GM23338 (cell line): ENCODE measurements at regions not wholly inside any gene's neighbourhood (a gene's known extent, or its start where the extent isn't known, plus 50 kb on each side); places are given as distances from the start of the nearest gene placed in this dataset.

Source experiments
- ATAC-seq: fragments of 200-7000 bp; cut with Tn5 transposase; 3 replicates; pipeline ENCODE4 v1.9.1; 2020
- DNase-seq: peaks from one replicate; pipeline ENCODE4 v3.0.0-alpha.2; 2015; ENCODE audit warnings: low spot score
- H2AFZ ChIP-seq: fragments of 200-600 bp; sonication (generic); 2 replicates; pipeline ENCODE4 v1.8.0; 2016; ENCODE audit warnings: antibody characterized with exemption, mild to moderate bottlenecking, moderate library complexity
- H3F3A ChIP-seq: fragments of 200-600 bp; sonication (generic); replicated peaks from 2 replicates; pipeline ENCODE4 v1.8.0; 2017; ENCODE audit warnings: antibody characterized with exemption, mixed run types, low read depth
- H3K27ac ChIP-seq: fragments of 200-600 bp; sonication (generic); 2 replicates; pipeline ENCODE4 v1.6.1; 2016; ENCODE audit warnings: low read depth
- H3K27me3 ChIP-seq: fragments of 200-600 bp; sonication (generic); 2 replicates; pipeline ENCODE4 v1.8.0; 2016; ENCODE audit warnings: mild to moderate bottlenecking, mixed run types, moderate library complexity; ENCODE audit not compliant: insufficient read depth
- H3K36me3 ChIP-seq: fragments of 200-600 bp; sonication (generic); 2 replicates; pipeline ENCODE4 v1.8.0; 2016; ENCODE audit warnings: mild to moderate bottlenecking; ENCODE audit not compliant: insufficient read depth
- H3K4me1 ChIP-seq: fragments of 200-600 bp; sonication (generic); 2 replicates; pipeline ENCODE4 v1.8.0; 2016; ENCODE audit warnings: mild to moderate bottlenecking, moderate library complexity; ENCODE audit not compliant: insufficient read depth
- H3K4me2 ChIP-seq: fragments of 200-600 bp; sonication (generic); 2 replicates; pipeline ENCODE4 v1.7.1; 2017; ENCODE audit warnings: mixed run types
- H3K4me3 ChIP-seq: fragments of 200-600 bp; sonication (generic); 2 replicates; pipeline ENCODE4 v1.6.1; 2016; ENCODE audit warnings: mixed run types
- H3K79me2 ChIP-seq: fragments of 200-600 bp; sonication (generic); replicated peaks from 2 replicates; pipeline ENCODE4 v1.8.0; 2017; ENCODE audit warnings: mild to moderate bottlenecking; ENCODE audit not compliant: insufficient read depth
- H3K9me2 ChIP-seq: fragments of 200-600 bp; sonication (generic); 2 replicates; pipeline ENCODE4 v1.8.0; 2017; ENCODE audit not compliant: insufficient read depth
- H4K20me1 ChIP-seq: fragments of 200-600 bp; sonication (generic); replicated peaks from 2 replicates; pipeline ENCODE4 v1.8.0; 2017; ENCODE audit warnings: mild to moderate bottlenecking; ENCODE audit not compliant: insufficient read depth
- H3K27ac Mint-ChIP-seq: 2 replicates; pipeline ENCODE4 v1.8.0; 2020; ENCODE audit warnings: inconsistent platforms, mild to moderate bottlenecking, moderate library complexity, mixed read lengths
- H3K27me3 Mint-ChIP-seq: 3 replicates; pipeline ENCODE4 v1.8.0; 2022; ENCODE audit warnings: low read depth, mild to moderate bottlenecking, moderate library complexity, mixed read lengths, inconsistent platforms; ENCODE audit not compliant: insufficient read depth, poor library complexity
- H3K36me3 Mint-ChIP-seq: 3 replicates; pipeline ENCODE4 v1.8.0; 2021; ENCODE audit warnings: low read depth, mild to moderate bottlenecking, inconsistent platforms, moderate library complexity, mixed read lengths
- H3K4me1 Mint-ChIP-seq: 3 replicates; pipeline ENCODE4 v1.8.0; 2020; ENCODE audit warnings: mild to moderate bottlenecking, inconsistent platforms, mixed read lengths
- H3K4me3 Mint-ChIP-seq: 3 replicates; pipeline ENCODE4 v1.8.0; 2021; ENCODE audit warnings: moderate library complexity, mild to moderate bottlenecking, inconsistent platforms, mixed read lengths
- H3K9me3 Mint-ChIP-seq: 3 replicates; pipeline ENCODE4 v1.8.0; 2020; ENCODE audit warnings: moderate library complexity, mild to moderate bottlenecking, inconsistent platforms, mixed read lengths
- CREB1 ChIP-seq: fragments of 250-450 bp; sonication (Bioruptor Pico); IDR thresholded peaks from 2 replicates; pipeline ENCODE4 v1.5.0; 2020; ENCODE audit warnings: low read depth, mild to moderate bottlenecking, moderate library complexity
- EZH2 ChIP-seq: fragments of 200-600 bp; sonication (generic); IDR thresholded peaks from one replicate; pipeline ENCODE4 v1.8.0; 2017; ENCODE audit warnings: antibody characterized with exemption, mild to moderate bottlenecking, low read depth; ENCODE audit not compliant: unreplicated experiment
- EZH2phosphoT487 ChIP-seq: fragments of 200-600 bp; sonication (generic); IDR thresholded peaks from one replicate; pipeline ENCODE4 v1.8.1; 2018; ENCODE audit warnings: antibody characterized with exemption; ENCODE audit not compliant: unreplicated experiment
- JUNB ChIP-seq: IDR thresholded peaks from one replicate; pipeline ENCODE4 v1.6.1; 2016; ENCODE audit warnings: antibody characterized with exemption; ENCODE audit not compliant: unreplicated experiment
- NANOG ChIP-seq: IDR thresholded peaks from 2 replicates; pipeline ENCODE4 v1.6.1; 2016; ENCODE audit warnings: antibody characterized with exemption, borderline replicate concordance
- POLR2AphosphoS5 ChIP-seq: IDR thresholded peaks from 2 replicates; pipeline ENCODE4 v1.6.1; 2016; ENCODE audit warnings: antibody characterized with exemption, low read depth
- STAT1 ChIP-seq: IDR thresholded peaks from one replicate; pipeline ENCODE4 v1.6.1; 2016; ENCODE audit warnings: antibody characterized with exemption; ENCODE audit not compliant: unreplicated experiment
- ZNF114 ChIP-seq: fragments of 250-450 bp; sonication (Bioruptor Pico); IDR thresholded peaks from 2 replicates; pipeline ENCODE4 v1.5.0; 2020; ENCODE audit warnings: mild to moderate bottlenecking, moderate library complexity
- ZNF331 ChIP-seq: fragments of 250-450 bp; sonication (Bioruptor Pico); IDR thresholded peaks from 2 replicates; pipeline ENCODE4 v1.5.0; 2020; ENCODE audit warnings: low read depth, mild to moderate bottlenecking, moderate library complexity
- TF ChIP-seq, protein P1 (sequence below): IDR thresholded peaks from 2 replicates; pipeline ENCODE4 v1.6.1; 2016; ENCODE audit warnings: antibody characterized with exemption
- TF ChIP-seq, protein P2 (sequence below), 2 experiments: fragments of 200-600 bp in 1 of 2; sonication (generic) in 1 of 2; conservative IDR thresholded peaks; 2 replicates each; pipeline versions ENCODE4 v1.5.1 to v1.6.1; 2016 to 2017; ENCODE audit warnings: antibody characterized with exemption in 2 of 2, low read depth in 2 of 2, mild to moderate bottlenecking in 2 of 2, moderate library complexity in 1 of 2
- TF ChIP-seq, protein P3 (sequence below): fragments of 250-450 bp; sonication (Bioruptor Pico); IDR thresholded peaks from 2 replicates; pipeline ENCODE4 v1.5.0; 2020; ENCODE audit warnings: mild to moderate bottlenecking, moderate library complexity
- TF ChIP-seq, protein P4 (sequence below): IDR thresholded peaks from one replicate; pipeline ENCODE4 v1.6.1; 2018; ENCODE audit warnings: antibody characterized with exemption; ENCODE audit not compliant: unreplicated experiment

DNA sequence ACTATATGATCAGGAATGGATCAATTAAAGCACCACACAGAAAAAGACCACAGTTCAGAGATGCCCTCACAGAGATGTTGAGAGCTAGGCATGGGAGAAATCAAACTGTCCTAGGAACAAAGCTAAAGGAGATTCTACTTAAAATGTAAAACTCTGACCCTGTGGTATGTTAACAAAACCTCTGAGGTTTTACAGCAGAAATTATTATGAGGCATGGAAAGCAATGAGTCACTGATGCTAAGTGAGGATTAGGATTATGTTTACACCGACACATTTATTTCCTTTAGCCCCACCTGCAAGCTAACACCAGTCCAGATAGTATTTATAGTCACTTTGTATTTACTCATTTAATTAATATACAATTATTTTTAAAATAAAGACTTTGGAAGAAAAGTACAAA is 1242.2 kb downstream of the OTOL1 start (continued):
- TF ChIP-seq, protein P1, sequence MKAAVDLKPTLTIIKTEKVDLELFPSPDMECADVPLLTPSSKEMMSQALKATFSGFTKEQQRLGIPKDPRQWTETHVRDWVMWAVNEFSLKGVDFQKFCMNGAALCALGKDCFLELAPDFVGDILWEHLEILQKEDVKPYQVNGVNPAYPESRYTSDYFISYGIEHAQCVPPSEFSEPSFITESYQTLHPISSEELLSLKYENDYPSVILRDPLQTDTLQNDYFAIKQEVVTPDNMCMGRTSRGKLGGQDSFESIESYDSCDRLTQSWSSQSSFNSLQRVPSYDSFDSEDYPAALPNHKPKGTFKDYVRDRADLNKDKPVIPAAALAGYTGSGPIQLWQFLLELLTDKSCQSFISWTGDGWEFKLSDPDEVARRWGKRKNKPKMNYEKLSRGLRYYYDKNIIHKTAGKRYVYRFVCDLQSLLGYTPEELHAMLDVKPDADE = no peak
- TF ChIP-seq ZNF331 (CRISPR knock-in tag) (no peak), JUNB (no peak), EZH2phosphoT487 (no peak), ZNF114 (CRISPR knock-in tag) (no peak), STAT1 (no peak), NANOG (no peak)
- TF ChIP-seq, protein P2, sequence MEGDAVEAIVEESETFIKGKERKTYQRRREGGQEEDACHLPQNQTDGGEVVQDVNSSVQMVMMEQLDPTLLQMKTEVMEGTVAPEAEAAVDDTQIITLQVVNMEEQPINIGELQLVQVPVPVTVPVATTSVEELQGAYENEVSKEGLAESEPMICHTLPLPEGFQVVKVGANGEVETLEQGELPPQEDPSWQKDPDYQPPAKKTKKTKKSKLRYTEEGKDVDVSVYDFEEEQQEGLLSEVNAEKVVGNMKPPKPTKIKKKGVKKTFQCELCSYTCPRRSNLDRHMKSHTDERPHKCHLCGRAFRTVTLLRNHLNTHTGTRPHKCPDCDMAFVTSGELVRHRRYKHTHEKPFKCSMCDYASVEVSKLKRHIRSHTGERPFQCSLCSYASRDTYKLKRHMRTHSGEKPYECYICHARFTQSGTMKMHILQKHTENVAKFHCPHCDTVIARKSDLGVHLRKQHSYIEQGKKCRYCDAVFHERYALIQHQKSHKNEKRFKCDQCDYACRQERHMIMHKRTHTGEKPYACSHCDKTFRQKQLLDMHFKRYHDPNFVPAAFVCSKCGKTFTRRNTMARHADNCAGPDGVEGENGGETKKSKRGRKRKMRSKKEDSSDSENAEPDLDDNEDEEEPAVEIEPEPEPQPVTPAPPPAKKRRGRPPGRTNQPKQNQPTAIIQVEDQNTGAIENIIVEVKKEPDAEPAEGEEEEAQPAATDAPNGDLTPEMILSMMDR (conservative IDR thresholded peaks at IDR 0.05; ENCODE audit: low read depth in 2 of 2) = no peak

- 0 out of 2 replicates have a peak, but pooled peaks cover 7% of the 10 kb centered on the region for H3F3A ChIP-seq
- no peaks in the 10 kb centered on the region for H3K36me3 ChIP-seq
- no peaks in the 10 kb centered on the region for H3K79me2 ChIP-seq
- no peak overlapping the region for H3K4me3 Mint-ChIP-seq
- ATAC-seq = peak; percentile 99
- no peaks in the 10 kb centered on the region for H4K20me1 ChIP-seq
- peak overlapping the region; percentile 95 for H3K27ac ChIP-seq
- no peak overlapping the region for H3K4me3 ChIP-seq
- H3K27me3 Mint-ChIP-seq = no peaks in the 10 kb centered on the region
- peaks cover 13% of the 10 kb centered on the region for H3K9me3 Mint-ChIP-seq
- H3K9me2 ChIP-seq = no peaks in the 10 kb centered on the region
- peaks cover 32% of the 10 kb centered on the region for H3K36me3 Mint-ChIP-seq
- H3K4me1 ChIP-seq = peaks cover 19% of the 10 kb centered on the region
- peaks cover 37% of the 10 kb centered on the region for H3K4me1 Mint-ChIP-seq
- no peak overlapping the region for H2AFZ ChIP-seq
- peak overlapping the region; percentile 3 for H3K4me2 ChIP-seq
- peak; percentile 92 for DNase-seq
- no peaks in the 10 kb centered on the region for H3K27me3 ChIP-seq
- peak overlapping the region; percentile 85 for H3K27ac Mint-ChIP-seq
- TF ChIP-seq, protein P3, sequence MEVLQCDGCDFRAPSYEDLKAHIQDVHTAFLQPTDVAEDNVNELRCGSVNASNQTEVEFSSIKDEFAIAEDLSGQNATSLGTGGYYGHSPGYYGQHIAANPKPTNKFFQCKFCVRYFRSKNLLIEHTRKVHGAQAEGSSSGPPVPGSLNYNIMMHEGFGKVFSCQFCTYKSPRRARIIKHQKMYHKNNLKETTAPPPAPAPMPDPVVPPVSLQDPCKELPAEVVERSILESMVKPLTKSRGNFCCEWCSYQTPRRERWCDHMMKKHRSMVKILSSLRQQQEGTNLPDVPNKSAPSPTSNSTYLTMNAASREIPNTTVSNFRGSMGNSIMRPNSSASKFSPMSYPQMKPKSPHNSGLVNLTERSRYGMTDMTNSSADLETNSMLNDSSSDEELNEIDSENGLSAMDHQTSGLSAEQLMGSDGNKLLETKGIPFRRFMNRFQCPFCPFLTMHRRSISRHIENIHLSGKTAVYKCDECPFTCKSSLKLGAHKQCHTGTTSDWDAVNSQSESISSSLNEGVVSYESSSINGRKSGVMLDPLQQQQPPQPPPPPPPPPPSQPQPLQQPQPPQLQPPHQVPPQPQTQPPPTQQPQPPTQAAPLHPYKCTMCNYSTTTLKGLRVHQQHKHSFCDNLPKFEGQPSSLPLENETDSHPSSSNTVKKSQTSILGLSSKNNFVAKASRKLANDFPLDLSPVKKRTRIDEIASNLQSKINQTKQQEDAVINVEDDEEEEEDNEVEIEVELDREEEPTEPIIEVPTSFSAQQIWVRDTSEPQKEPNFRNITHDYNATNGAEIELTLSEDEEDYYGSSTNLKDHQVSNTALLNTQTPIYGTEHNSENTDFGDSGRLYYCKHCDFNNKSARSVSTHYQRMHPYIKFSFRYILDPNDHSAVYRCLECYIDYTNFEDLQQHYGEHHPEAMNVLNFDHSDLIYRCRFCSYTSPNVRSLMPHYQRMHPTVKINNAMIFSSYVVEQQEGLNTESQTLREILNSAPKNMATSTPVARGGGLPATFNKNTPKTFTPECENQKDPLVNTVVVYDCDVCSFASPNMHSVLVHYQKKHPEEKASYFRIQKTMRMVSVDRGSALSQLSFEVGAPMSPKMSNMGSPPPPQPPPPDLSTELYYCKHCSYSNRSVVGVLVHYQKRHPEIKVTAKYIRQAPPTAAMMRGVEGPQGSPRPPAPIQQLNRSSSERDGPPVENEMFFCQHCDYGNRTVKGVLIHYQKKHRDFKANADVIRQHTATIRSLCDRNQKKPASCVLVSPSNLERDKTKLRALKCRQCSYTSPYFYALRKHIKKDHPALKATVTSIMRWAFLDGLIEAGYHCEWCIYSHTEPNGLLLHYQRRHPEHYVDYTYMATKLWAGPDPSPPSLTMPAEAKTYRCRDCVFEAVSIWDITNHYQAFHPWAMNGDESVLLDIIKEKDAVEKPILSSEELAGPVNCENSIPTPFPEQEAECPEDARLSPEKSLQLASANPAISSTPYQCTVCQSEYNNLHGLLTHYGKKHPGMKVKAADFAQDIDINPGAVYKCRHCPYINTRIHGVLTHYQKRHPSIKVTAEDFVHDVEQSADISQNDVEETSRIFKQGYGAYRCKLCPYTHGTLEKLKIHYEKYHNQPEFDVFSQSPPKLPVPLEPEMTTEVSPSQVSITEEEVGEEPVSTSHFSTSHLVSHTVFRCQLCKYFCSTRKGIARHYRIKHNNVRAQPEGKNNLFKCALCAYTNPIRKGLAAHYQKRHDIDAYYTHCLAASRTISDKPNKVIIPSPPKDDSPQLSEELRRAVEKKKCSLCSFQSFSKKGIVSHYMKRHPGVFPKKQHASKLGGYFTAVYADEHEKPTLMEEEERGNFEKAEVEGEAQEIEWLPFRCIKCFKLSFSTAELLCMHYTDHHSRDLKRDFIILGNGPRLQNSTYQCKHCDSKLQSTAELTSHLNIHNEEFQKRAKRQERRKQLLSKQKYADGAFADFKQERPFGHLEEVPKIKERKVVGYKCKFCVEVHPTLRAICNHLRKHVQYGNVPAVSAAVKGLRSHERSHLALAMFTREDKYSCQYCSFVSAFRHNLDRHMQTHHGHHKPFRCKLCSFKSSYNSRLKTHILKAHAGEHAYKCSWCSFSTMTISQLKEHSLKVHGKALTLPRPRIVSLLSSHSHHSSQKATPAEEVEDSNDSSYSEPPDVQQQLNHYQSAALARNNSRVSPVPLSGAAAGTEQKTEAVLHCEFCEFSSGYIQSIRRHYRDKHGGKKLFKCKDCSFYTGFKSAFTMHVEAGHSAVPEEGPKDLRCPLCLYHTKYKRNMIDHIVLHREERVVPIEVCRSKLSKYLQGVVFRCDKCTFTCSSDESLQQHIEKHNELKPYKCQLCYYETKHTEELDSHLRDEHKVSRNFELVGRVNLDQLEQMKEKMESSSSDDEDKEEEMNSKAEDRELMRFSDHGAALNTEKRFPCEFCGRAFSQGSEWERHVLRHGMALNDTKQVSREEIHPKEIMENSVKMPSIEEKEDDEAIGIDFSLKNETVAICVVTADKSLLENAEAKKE (CRISPR knock-in tag) = peak; percentile 80
- TF ChIP-seq JUNB (no peak), CREB1 (CRISPR knock-in tag) (no peak), EZH2phosphoT487 (no peak), EZH2 (no peak), POLR2AphosphoS5 (no peak), ZNF114 (CRISPR knock-in tag) (no peak)
- TF ChIP-seq, protein P4, sequence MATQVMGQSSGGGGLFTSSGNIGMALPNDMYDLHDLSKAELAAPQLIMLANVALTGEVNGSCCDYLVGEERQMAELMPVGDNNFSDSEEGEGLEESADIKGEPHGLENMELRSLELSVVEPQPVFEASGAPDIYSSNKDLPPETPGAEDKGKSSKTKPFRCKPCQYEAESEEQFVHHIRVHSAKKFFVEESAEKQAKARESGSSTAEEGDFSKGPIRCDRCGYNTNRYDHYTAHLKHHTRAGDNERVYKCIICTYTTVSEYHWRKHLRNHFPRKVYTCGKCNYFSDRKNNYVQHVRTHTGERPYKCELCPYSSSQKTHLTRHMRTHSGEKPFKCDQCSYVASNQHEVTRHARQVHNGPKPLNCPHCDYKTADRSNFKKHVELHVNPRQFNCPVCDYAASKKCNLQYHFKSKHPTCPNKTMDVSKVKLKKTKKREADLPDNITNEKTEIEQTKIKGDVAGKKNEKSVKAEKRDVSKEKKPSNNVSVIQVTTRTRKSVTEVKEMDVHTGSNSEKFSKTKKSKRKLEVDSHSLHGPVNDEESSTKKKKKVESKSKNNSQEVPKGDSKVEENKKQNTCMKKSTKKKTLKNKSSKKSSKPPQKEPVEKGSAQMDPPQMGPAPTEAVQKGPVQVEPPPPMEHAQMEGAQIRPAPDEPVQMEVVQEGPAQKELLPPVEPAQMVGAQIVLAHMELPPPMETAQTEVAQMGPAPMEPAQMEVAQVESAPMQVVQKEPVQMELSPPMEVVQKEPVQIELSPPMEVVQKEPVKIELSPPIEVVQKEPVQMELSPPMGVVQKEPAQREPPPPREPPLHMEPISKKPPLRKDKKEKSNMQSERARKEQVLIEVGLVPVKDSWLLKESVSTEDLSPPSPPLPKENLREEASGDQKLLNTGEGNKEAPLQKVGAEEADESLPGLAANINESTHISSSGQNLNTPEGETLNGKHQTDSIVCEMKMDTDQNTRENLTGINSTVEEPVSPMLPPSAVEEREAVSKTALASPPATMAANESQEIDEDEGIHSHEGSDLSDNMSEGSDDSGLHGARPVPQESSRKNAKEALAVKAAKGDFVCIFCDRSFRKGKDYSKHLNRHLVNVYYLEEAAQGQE = no peak
Measured at GRCh38 chr3:162740941-162741596, 1244.5 kb downstream of the OTOL1 start.
